ENCODE measurements at regions not wholly inside any gene's neighbourhood (a gene's known extent, or its start where the extent isn't known, plus 50 kb on each side); places are given as distances from the start of the nearest gene placed in this dataset.

- Histone ChIP-seq H3K4me3 (ENCODE audit: low read depth, low read length, poor library complexity, severe bottlenecking) (no peak overlapping the region), H3K36me3 (ENCODE audit: insufficient read depth, low read length, poor library complexity, severe bottlenecking) (no peaks in the 10 kb centered on the region), H3K9me3 (ENCODE audit: low read depth, low read length, poor library complexity, severe bottlenecking) (no peaks in the 10 kb centered on the region), H3K27ac (ENCODE audit: low read depth, low read length, poor library complexity, severe bottlenecking) (no peak overlapping the region), H3K27me3 (replicated peaks; ENCODE audit: insufficient read depth, low read depth, low read length, poor library complexity) (no peaks in the 10 kb centered on the region), H3K4me1 (ENCODE audit: insufficient read depth, low read length, poor library complexity, severe bottlenecking) (peaks cover 13% of the 10 kb centered on the region)
- DNase-seq (ENCODE audit: low spot score), result no peak
- no TSS peak for BruUV-seq (replicated peaks)
- TF ChIP-seq CTCF (conservative IDR thresholded peaks at IDR 0.05; ENCODE audit: low read depth, low read length) (no peak), EZH2 (IDR thresholded peaks at IDR 0.05; ENCODE audit: borderline replicate concordance, low read depth, low read length, poor library complexity, severe bottlenecking) (no peak)
- intact Hi-C loops (cut with micrococcal nuclease; ENCODE audit: unreplicated experiment), result loop anchor here (10.0 kb wide), 1 partner anchor 568 kb away; the partner anchor contains the start of gene DNAH7
- POLR2A ChIA-PET (ENCODE audit: low non-redundant PET), result no interaction called here
- CTCF ChIA-PET, result no interaction called here
Observed at GRCh38 chr2:195496991-195497390, 160.0 kb upstream of the SLC39A10 start.

GRCh38 chr2:195495966-195496365, 161.1 kb upstream of the SLC39A10 start:
- no peaks in the 10 kb centered on the region for H3K36me3 ChIP-seq (ENCODE audit: insufficient read depth, low read length, poor library complexity, severe bottlenecking)
- TF ChIP-seq CTCF (conservative IDR thresholded peaks at IDR 0.05; ENCODE audit: low read depth, low read length) (no peak), EZH2 (IDR thresholded peaks at IDR 0.05; ENCODE audit: borderline replicate concordance, low read depth, low read length, poor library complexity, severe bottlenecking) (no peak)
- no peaks in the 10 kb centered on the region for H3K27me3 ChIP-seq (replicated peaks; ENCODE audit: insufficient read depth, low read depth, low read length, poor library complexity)
- ChIA-PET CTCF (no interaction called here), POLR2A (ENCODE audit: low non-redundant PET) (no interaction called here)
- intact Hi-C loops (cut with micrococcal nuclease; ENCODE audit: unreplicated experiment), result loop anchor here (10.0 kb wide), 1 partner anchor 569 kb away; the partner anchor contains the start of gene DNAH7
- no peak overlapping the region for H3K27ac ChIP-seq (ENCODE audit: low read depth, low read length, poor library complexity, severe bottlenecking)
- BruUV-seq (replicated peaks), result no TSS peak
- H3K4me3 ChIP-seq (ENCODE audit: low read depth, low read length, poor library complexity, severe bottlenecking), result no peak overlapping the region
- no peaks in the 10 kb centered on the region for H3K9me3 ChIP-seq (ENCODE audit: low read depth, low read length, poor library complexity, severe bottlenecking)
- H3K4me1 ChIP-seq (ENCODE audit: insufficient read depth, low read length, poor library complexity, severe bottlenecking), result peaks cover 7% of the 10 kb centered on the region
- no peak for DNase-seq (ENCODE audit: low spot score)

GRCh38 chr2:195495351-195495750, 161.7 kb upstream of the SLC39A10 start:
- Histone ChIP-seq H3K36me3 (ENCODE audit: insufficient read depth, low read length, poor library complexity, severe bottlenecking) (no peaks in the 10 kb centered on the region), H3K4me1 (ENCODE audit: insufficient read depth, low read length, poor library complexity, severe bottlenecking) (peaks cover under 1% of the 10 kb centered on the region), H3K9me3 (ENCODE audit: low read depth, low read length, poor library complexity, severe bottlenecking) (no peaks in the 10 kb centered on the region), H3K4me3 (ENCODE audit: low read depth, low read length, poor library complexity, severe bottlenecking) (no peak overlapping the region), H3K27ac (ENCODE audit: low read depth, low read length, poor library complexity, severe bottlenecking) (no peak overlapping the region), H3K27me3 (replicated peaks; ENCODE audit: insufficient read depth, low read depth, low read length, poor library complexity) (no peaks in the 10 kb centered on the region)
- intact Hi-C loops (cut with micrococcal nuclease; ENCODE audit: unreplicated experiment), result loop anchor here (10.0 kb wide), 1 partner anchor 569 kb away; the partner anchor contains the start of gene DNAH7
- no TSS peak for BruUV-seq (replicated peaks)
- no peak for DNase-seq (ENCODE audit: low spot score)
- CTCF ChIA-PET, result no interaction called here
- no peak for TF ChIP-seq EZH2 (IDR thresholded peaks at IDR 0.05; ENCODE audit: borderline replicate concordance, low read depth, low read length, poor library complexity, severe bottlenecking)
- TF ChIP-seq CTCF (conservative IDR thresholded peaks at IDR 0.05; ENCODE audit: low read depth, low read length), result no peak
- POLR2A ChIA-PET (ENCODE audit: low non-redundant PET), result no interaction called here
